ENCODE measurements at regions not wholly inside any gene's neighbourhood (a gene's known extent, or its start where the extent isn't known, plus 50 kb on each side); places are given as distances from the start of the nearest gene placed in this dataset.

- TF ChIP-seq CTCF (IDR thresholded peaks at IDR 0.05) (no peak), POLR2A (IDR thresholded peaks at IDR 0.05) (no peak), POLR2AphosphoS5 (IDR thresholded peaks at IDR 0.05) (no peak), EP300 (IDR thresholded peaks at IDR 0.05) (no peak)
Measured at GRCh38 chr7:156178857-156179256, 366.6 kb upstream of the SHH start.

All from upper lobe of left lung (tissue), 4 donors.